Fibroblast of the aortic adventitia (primary cell): ENCODE measurements at regions not wholly inside any gene's neighbourhood (a gene's known extent, or its start where the extent isn't known, plus 50 kb on each side); places are given as distances from the start of the nearest gene placed in this dataset.

ENCODE experiments used
- DNase-seq: peaks from one replicate; pipeline ENCODE4 v3.0.0-alpha.2; 2010; ENCODE audit warnings: low read depth
- H3K4me3 ChIP-seq: 2 replicates; pipeline ENCODE4 v1.5.1; 2011; ENCODE audit warnings: low read depth, mild to moderate bottlenecking, control low read depth, low read length, moderate library complexity
- CTCF ChIP-seq: IDR thresholded peaks from 2 replicates; pipeline ENCODE4 v1.5.1; 2011; ENCODE audit warnings: mild to moderate bottlenecking, low read length, control low read depth, inconsistent platforms; ENCODE audit not compliant: insufficient read depth

- no peak overlapping the region for H3K4me3 ChIP-seq
- no peak for DNase-seq
- TF ChIP-seq CTCF, result no peak
Observed at GRCh38 chr20:39170896-39171463, 208.8 kb downstream of the DHX35 start.

- no peak overlapping the region for H3K4me3 ChIP-seq
- TF ChIP-seq CTCF, result no peak
- DNase-seq, result no peak
Observed at GRCh38 chr20:39165099-39165498, 203.0 kb downstream of the DHX35 start.

- H3K4me3 ChIP-seq, result no peak overlapping the region
- TF ChIP-seq CTCF, result no peak
- no peak for DNase-seq
Observed at GRCh38 chr20:39164642-39165041, 202.5 kb downstream of the DHX35 start.

- H3K4me3 ChIP-seq, result no peak overlapping the region
- no peak for TF ChIP-seq CTCF
- DNase-seq, result no peak
Observed at GRCh38 chr20:39163993-39164392, 201.8 kb downstream of the DHX35 start.

- no peak for DNase-seq
- no peak overlapping the region for H3K4me3 ChIP-seq
- TF ChIP-seq CTCF, result no peak
Observed at GRCh38 chr20:39161900-39162299, 199.8 kb downstream of the DHX35 start.

- DNase-seq, result no peak
- TF ChIP-seq CTCF, result no peak
- no peak overlapping the region for H3K4me3 ChIP-seq
Observed at GRCh38 chr20:39155971-39156370, 193.8 kb downstream of the DHX35 start.

- H3K4me3 ChIP-seq, result no peak overlapping the region
- no peak for TF ChIP-seq CTCF
- DNase-seq, result no peak
Observed at GRCh38 chr20:39152742-39153141, 190.6 kb downstream of the DHX35 start.
